ENCODE measurements at regions not wholly inside any gene's neighbourhood (a gene's known extent, or its start where the extent isn't known, plus 50 kb on each side); places are given as distances from the start of the nearest gene placed in this dataset.

DNA sequence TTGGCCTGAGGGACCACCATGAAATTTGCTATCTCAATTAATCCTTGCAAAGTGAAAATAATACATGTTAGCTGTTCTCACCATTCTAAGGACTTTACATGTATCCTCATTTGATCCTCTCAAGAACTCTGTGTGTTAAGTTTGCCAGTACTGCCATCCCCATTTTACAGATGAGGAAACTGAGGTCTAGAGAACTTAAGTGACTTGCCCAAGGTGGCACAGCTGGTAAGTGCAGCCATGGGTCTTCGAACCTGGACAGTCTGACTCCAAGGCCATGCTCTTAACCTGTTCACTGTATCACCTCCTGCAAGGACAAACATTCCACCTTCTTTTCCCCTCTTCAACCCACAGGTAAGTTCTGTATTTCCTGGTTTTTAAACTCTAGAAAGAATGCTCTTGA, 85.3 kb upstream of the NFE2L3 start:
- H3K36me3 ChIP-seq = no peaks in the 10 kb centered on the region
- TF ChIP-seq, protein P1, sequence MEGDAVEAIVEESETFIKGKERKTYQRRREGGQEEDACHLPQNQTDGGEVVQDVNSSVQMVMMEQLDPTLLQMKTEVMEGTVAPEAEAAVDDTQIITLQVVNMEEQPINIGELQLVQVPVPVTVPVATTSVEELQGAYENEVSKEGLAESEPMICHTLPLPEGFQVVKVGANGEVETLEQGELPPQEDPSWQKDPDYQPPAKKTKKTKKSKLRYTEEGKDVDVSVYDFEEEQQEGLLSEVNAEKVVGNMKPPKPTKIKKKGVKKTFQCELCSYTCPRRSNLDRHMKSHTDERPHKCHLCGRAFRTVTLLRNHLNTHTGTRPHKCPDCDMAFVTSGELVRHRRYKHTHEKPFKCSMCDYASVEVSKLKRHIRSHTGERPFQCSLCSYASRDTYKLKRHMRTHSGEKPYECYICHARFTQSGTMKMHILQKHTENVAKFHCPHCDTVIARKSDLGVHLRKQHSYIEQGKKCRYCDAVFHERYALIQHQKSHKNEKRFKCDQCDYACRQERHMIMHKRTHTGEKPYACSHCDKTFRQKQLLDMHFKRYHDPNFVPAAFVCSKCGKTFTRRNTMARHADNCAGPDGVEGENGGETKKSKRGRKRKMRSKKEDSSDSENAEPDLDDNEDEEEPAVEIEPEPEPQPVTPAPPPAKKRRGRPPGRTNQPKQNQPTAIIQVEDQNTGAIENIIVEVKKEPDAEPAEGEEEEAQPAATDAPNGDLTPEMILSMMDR (IDR thresholded peaks at IDR 0.05; ENCODE audit: low read depth, low read length) = no peak
- H3K27ac ChIP-seq = no peak overlapping the region
- no peak for DNase-seq
- H3K9me3 ChIP-seq (ENCODE audit: severe bottlenecking) = no peaks in the 10 kb centered on the region
- H3K27me3 ChIP-seq (ENCODE audit: insufficient read depth, low read depth, severe bottlenecking) = no peaks in the 10 kb centered on the region
- H3K4me3 ChIP-seq (ENCODE audit: low read depth, low read length) = no peak overlapping the region

DNA sequence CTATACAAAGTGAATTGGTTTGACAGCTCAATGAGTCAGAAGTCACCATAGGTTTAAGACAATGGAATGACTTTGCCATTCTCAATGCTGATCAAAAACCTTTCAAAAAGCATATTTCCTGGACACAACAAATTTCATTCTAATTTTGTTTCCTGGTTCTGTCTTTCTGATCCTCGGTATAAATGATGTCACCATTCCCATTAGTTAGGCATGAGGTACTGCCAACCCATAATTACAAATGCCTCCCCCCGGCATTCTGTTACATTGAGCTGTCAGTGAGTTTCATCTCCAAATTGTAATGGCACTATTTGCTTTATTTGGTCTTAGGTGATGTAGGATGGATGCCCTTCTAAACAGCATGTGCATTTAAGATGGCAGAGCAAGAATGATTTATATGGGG, 81.7 kb upstream of the NFE2L3 start:
- no peaks in the 10 kb centered on the region for H3K9me3 ChIP-seq (ENCODE audit: severe bottlenecking)
- H3K36me3 ChIP-seq = no peaks in the 10 kb centered on the region
- no peak overlapping the region for H3K4me3 ChIP-seq (ENCODE audit: low read depth, low read length)
- no peaks in the 10 kb centered on the region for H3K27me3 ChIP-seq (ENCODE audit: insufficient read depth, low read depth, severe bottlenecking)
- no peak overlapping the region for H3K27ac ChIP-seq
- TF ChIP-seq, protein P1 (IDR thresholded peaks at IDR 0.05; ENCODE audit: low read depth, low read length) = no peak
- DNase-seq = no peak

DNA sequence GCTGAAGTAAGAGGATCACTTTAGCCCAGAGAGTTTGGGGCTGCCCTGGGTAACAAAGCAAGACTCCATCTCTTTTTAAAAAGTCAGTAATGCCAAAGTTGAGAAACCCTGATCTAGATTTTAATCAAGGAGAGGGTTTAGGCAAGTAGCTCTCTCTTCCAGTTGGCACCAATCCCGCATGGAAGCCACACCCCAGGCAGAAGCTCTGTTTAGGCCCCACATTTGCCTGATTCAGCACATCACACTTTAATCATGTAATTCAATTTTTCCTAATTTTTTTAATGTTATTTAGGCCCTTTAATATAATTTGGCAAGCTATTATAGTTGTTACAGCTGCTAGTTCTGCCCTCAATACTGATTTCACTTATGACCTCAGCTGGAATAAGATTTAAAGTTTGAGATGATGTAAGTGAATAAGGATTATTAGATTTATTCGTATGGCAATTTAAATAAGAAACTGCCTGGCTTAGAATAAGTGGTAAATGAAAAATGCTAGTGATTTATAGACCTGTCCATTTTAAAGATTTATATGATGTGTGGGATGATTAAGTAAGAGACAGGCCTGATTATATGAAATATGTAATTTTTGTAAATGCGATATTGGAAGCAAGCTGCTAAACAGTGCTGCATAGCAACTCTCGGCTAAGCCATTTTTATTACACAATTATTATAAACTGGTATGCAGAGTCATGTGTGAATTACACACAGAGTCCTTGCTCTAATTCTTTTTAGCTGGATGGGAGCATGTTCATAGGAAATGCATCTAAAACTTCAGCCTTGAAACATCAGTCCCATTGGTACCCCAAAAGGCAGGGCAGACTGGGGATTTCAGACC, 80.2 kb upstream of the NFE2L3 start:
- H3K4me3 ChIP-seq (ENCODE audit: low read depth, low read length) = no peak overlapping the region
- DNase-seq = no peak
- H3K27me3 ChIP-seq (ENCODE audit: insufficient read depth, low read depth, severe bottlenecking) = no peaks in the 10 kb centered on the region
- H3K9me3 ChIP-seq (ENCODE audit: severe bottlenecking) = no peaks in the 10 kb centered on the region
- H3K36me3 ChIP-seq = no peaks in the 10 kb centered on the region
- no peak overlapping the region; the same call in 1 of the 2 replicates for H3K27ac ChIP-seq
- TF ChIP-seq, protein P1 (IDR thresholded peaks at IDR 0.05; ENCODE audit: low read depth, low read length) = no peak

DNA sequence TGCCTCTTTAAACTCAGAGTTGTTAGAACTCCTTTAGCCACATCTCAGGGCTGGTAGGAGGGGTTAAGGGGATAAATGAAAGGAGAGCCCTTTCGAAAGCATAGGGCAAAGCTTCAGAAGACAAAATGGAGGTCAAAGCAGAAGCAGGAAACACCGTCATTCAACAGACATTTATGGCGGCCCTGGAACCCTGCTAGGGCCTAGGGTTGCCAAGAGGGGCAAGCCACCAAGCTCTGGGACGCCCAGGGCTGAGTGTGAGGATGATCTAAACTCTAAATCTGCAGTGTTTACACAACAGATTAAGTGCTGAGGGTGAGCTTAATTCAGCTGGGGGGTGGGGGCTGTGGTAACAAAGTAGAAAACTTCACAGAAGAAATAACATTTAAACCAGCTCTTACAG, 79.0 kb upstream of the NFE2L3 start:
- peak; percentile 66 for DNase-seq
- H3K27me3 ChIP-seq (ENCODE audit: insufficient read depth, low read depth, severe bottlenecking) = no peaks in the 10 kb centered on the region

DNA sequence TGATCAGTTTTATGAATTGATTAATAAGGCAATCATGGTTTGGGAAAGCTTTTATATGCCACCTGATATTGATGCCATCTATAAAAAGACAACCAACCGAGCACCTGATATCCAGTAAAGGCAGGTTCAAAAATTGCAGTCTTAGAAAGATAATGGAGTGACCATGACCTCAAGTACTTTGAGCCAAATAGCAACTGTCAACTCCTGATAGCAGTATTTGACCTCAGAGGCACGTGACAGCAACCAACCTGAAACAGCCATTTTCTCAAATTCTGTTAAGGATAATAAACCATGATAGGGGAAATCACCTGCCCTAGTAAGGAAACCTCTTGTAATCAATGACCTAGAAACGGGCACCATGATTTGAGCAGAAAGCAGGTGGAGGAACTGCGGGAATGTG, 77.1 kb upstream of the NFE2L3 start:
- no peak for DNase-seq
- Histone ChIP-seq H3K9me3 (ENCODE audit: severe bottlenecking) (no peaks in the 10 kb centered on the region), H3K27me3 (ENCODE audit: insufficient read depth, low read depth, severe bottlenecking) (no peaks in the 10 kb centered on the region), H3K4me3 (ENCODE audit: low read depth, low read length) (no peak overlapping the region), H3K36me3 (no peaks in the 10 kb centered on the region), H3K27ac (no peak overlapping the region)
- TF ChIP-seq, protein P1 (IDR thresholded peaks at IDR 0.05; ENCODE audit: low read depth, low read length) = no peak

More for the DNA sequence above, 79.0 kb upstream of the NFE2L3 start:
- no peaks in the 10 kb centered on the region for H3K36me3 ChIP-seq
- no peaks in the 10 kb centered on the region for H3K9me3 ChIP-seq (ENCODE audit: severe bottlenecking)
- peak overlapping the region; percentile 49 for H3K27ac ChIP-seq
- H3K4me3 ChIP-seq (ENCODE audit: low read depth, low read length) = no peak overlapping the region
- TF ChIP-seq, protein P1 (IDR thresholded peaks at IDR 0.05; ENCODE audit: low read depth, low read length) = no peak

DNA sequence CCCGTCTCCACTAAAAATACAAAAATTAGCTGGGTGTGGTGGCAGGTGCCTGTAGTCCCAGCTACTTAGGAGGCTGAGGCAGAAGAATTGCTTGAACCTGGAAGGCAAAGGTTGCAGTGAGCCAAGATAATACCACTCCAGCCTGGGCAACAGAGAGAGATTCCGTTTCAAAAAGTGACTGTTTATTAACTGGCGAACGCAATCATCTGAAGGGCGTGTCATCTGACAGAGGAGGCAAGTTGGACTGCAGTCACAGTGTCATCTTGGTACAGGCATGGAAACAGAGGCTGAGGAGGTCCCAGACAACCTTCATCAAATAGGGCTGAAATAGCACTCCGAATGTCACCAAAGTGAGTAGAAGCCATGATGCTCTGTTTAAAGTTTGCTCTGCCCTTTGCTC, 75.3 kb upstream of the NFE2L3 start:
- TF ChIP-seq, protein P1 (IDR thresholded peaks at IDR 0.05; ENCODE audit: low read depth, low read length) = no peak
- Histone ChIP-seq H3K9me3 (ENCODE audit: severe bottlenecking) (no peaks in the 10 kb centered on the region), H3K27ac (no peak overlapping the region), H3K4me3 (ENCODE audit: low read depth, low read length) (no peak overlapping the region), H3K36me3 (no peaks in the 10 kb centered on the region), H3K27me3 (ENCODE audit: insufficient read depth, low read depth, severe bottlenecking) (no peaks in the 10 kb centered on the region)
- DNase-seq = no peak

Data from WERI-Rb-1 (cell line).